Activated CD8-positive, alpha-beta memory T cell treated with anti-CD3 and anti-CD28 coated beads, Interleukin-2, amount 50 U/mL, for 48 hours (primary cell): ENCODE measurements at regions not wholly inside any gene's neighbourhood (a gene's known extent, or its start where the extent isn't known, plus 50 kb on each side); places are given as distances from the start of the nearest gene placed in this dataset.

Experiments
- DNase-seq: peaks from one replicate; pipeline ENCODE4 v3.0.0-alpha.2; 2020

GRCh38 chr1:58430421-58431275 is 115.9 kb downstream of the OMA1 start:
- no peak for DNase-seq

- no peak for DNase-seq
Observed at GRCh38 chr1:58426918-58427317, 119.6 kb downstream of the OMA1 start.

GRCh38 chr1:58422436-58422835 is 124.1 kb downstream of the OMA1 start:
- DNase-seq: no peak

- DNase-seq: no peak
Observed at GRCh38 chr1:58418283-58419228, 128.0 kb downstream of the OMA1 start.

GRCh38 chr1:58412071-58412580 is 134.4 kb downstream of the OMA1 start:
- DNase-seq: no peak

- no peak for DNase-seq
Observed at GRCh38 chr1:58409890-58410289, 136.6 kb downstream of the OMA1 start.

- no peak for DNase-seq
Observed at GRCh38 chr1:58409336-58409735, 137.2 kb downstream of the OMA1 start.

GRCh38 chr1:58406301-58407071 is 140.0 kb downstream of the OMA1 start:
- DNase-seq: no peak

- no peak for DNase-seq
Observed at GRCh38 chr1:58405660-58406059, 140.9 kb downstream of the OMA1 start.

GRCh38 chr1:58403894-58404293 is 142.6 kb downstream of the OMA1 start:
- DNase-seq: no peak

- DNase-seq: no peak
Observed at GRCh38 chr1:58402444-58402843, 144.1 kb downstream of the OMA1 start.

- DNase-seq: no peak
Observed at GRCh38 chr1:58401991-58402390, 144.5 kb downstream of the OMA1 start.

GRCh38 chr1:58399176-58399575 is 147.3 kb downstream of the OMA1 start:
- no peak for DNase-seq

GRCh38 chr1:58398714-58399113 is 147.8 kb downstream of the OMA1 start:
- no peak for DNase-seq

GRCh38 chr1:58397187-58397820 is 149.2 kb downstream of the OMA1 start:
- DNase-seq: no peak

GRCh38 chr1:58396150-58396549 is 150.4 kb downstream of the OMA1 start:
- no peak for DNase-seq

- DNase-seq: no peak
Observed at GRCh38 chr1:58395355-58395754, 151.2 kb downstream of the OMA1 start.

GRCh38 chr1:58392083-58392482 is 154.4 kb downstream of the OMA1 start:
- DNase-seq: no peak

- no peak for DNase-seq
Observed at GRCh38 chr1:58391514-58391913, 155.0 kb downstream of the OMA1 start.

- DNase-seq: no peak
Observed at GRCh38 chr1:58391056-58391455, 155.5 kb downstream of the OMA1 start.

GRCh38 chr1:58390091-58390490 is 156.4 kb downstream of the OMA1 start:
- DNase-seq: no peak

GRCh38 chr1:58380345-58380744 is 166.2 kb downstream of the OMA1 start:
- no peak for DNase-seq
